Osteoblast (primary cell): ENCODE measurements at regions not wholly inside any gene's neighbourhood (a gene's known extent, or its start where the extent isn't known, plus 50 kb on each side); places are given as distances from the start of the nearest gene placed in this dataset.
"Not testable (repeated sequence)": the region's sequence is repeated elsewhere in the genome, so short reads cannot be mapped to it uniquely, and the experiment has no call there.

ENCODE experiments used
- DNase-seq: peaks from one replicate; pipeline ENCODE4 v3.0.0; 2011; ENCODE audit warnings: low spot score, mixed read lengths; ENCODE audit not compliant: insufficient read length; ENCODE audit errors: missing footprints
- H2AFZ ChIP-seq: 2 replicates; pipeline ENCODE4 v1.6.0; 2011; ENCODE audit warnings: mild to moderate bottlenecking, low read length
- H3K27ac ChIP-seq: 2 replicates; pipeline ENCODE4 v1.5.1; 2011; ENCODE audit warnings: mild to moderate bottlenecking, low read depth, low read length, moderate library complexity
- H3K27me3 ChIP-seq: 2 replicates; pipeline ENCODE4 v1.6.0; 2012; ENCODE audit warnings: mild to moderate bottlenecking, control low read depth, inconsistent platforms, low read length, moderate library complexity; ENCODE audit not compliant: insufficient read depth
- H3K36me3 ChIP-seq: 2 replicates; pipeline ENCODE4 v1.5.1; 2011; ENCODE audit warnings: mild to moderate bottlenecking, low read length, control low read depth, moderate library complexity; ENCODE audit not compliant: insufficient read depth
- H3K4me1 ChIP-seq: 2 replicates; pipeline ENCODE4 v1.5.1; 2011; ENCODE audit warnings: mild to moderate bottlenecking, low read length, control low read depth, moderate library complexity; ENCODE audit not compliant: insufficient read depth
- H3K4me2 ChIP-seq: 2 replicates; pipeline ENCODE4 v1.6.0; 2011; ENCODE audit warnings: mild to moderate bottlenecking, low read length; ENCODE audit not compliant: insufficient read depth
- H3K4me3 ChIP-seq: fragments of 200-600 bp; sonication (generic); 3 replicates; pipeline ENCODE4 v1.5.1; 2012; ENCODE audit warnings: mild to moderate bottlenecking, low read length, inconsistent platforms; ENCODE audit not compliant: insufficient read depth
- H3K79me2 ChIP-seq: 2 replicates; pipeline ENCODE4 v1.6.0; 2012; ENCODE audit warnings: mild to moderate bottlenecking, low read length, control low read depth, inconsistent platforms; ENCODE audit not compliant: insufficient read depth
- H3K9me3 ChIP-seq: 2 replicates; pipeline ENCODE4 v1.5.1; 2011; ENCODE audit warnings: low read depth, low read length, control low read depth
- H4K20me1 ChIP-seq: 2 replicates; pipeline ENCODE4 v1.6.0; 2012; ENCODE audit warnings: mild to moderate bottlenecking, low read length, control low read depth; ENCODE audit not compliant: insufficient read depth
- TF ChIP-seq, protein P1 (sequence below): IDR thresholded peaks from 2 replicates; pipeline ENCODE4 v1.5.1; 2011; ENCODE audit warnings: mild to moderate bottlenecking, low read depth, low read length, moderate library complexity; ENCODE audit errors: extremely low read depth

DNA sequence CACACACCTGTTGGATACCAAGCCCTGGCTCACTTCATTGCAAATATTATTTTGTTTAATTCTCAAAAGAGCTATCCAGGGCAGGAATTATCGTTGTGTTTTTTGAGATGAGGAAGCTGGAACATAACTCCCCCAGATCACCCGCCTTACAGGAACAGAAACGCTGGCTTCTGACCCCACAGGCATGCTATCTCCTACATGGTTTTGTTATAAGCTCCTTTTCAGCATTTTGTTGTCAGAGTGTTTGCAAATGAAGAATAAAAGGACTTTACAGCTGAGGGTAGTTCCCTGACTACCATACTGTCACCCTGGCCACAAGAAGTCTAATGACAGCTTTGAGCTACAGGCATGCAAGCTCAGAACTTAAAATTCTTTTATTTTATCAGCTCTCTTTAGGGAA lies 62.0 kb upstream of the MRPS9 start:
- TF ChIP-seq, protein P1, sequence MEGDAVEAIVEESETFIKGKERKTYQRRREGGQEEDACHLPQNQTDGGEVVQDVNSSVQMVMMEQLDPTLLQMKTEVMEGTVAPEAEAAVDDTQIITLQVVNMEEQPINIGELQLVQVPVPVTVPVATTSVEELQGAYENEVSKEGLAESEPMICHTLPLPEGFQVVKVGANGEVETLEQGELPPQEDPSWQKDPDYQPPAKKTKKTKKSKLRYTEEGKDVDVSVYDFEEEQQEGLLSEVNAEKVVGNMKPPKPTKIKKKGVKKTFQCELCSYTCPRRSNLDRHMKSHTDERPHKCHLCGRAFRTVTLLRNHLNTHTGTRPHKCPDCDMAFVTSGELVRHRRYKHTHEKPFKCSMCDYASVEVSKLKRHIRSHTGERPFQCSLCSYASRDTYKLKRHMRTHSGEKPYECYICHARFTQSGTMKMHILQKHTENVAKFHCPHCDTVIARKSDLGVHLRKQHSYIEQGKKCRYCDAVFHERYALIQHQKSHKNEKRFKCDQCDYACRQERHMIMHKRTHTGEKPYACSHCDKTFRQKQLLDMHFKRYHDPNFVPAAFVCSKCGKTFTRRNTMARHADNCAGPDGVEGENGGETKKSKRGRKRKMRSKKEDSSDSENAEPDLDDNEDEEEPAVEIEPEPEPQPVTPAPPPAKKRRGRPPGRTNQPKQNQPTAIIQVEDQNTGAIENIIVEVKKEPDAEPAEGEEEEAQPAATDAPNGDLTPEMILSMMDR = no peak
- Histone ChIP-seq H3K4me2 (no peak overlapping the region), H2AFZ (no peak overlapping the region), H3K4me3 (no peak overlapping the region), H3K79me2 (no peaks in the 10 kb centered on the region), H3K9me3 (no peaks in the 10 kb centered on the region), H3K4me1 (no peaks in the 10 kb centered on the region), H3K36me3 (no peaks in the 10 kb centered on the region), H3K27ac (no peak overlapping the region), H4K20me1 (no peaks in the 10 kb centered on the region), H3K27me3 (no peaks in the 10 kb centered on the region)
- no peak for DNase-seq

DNA sequence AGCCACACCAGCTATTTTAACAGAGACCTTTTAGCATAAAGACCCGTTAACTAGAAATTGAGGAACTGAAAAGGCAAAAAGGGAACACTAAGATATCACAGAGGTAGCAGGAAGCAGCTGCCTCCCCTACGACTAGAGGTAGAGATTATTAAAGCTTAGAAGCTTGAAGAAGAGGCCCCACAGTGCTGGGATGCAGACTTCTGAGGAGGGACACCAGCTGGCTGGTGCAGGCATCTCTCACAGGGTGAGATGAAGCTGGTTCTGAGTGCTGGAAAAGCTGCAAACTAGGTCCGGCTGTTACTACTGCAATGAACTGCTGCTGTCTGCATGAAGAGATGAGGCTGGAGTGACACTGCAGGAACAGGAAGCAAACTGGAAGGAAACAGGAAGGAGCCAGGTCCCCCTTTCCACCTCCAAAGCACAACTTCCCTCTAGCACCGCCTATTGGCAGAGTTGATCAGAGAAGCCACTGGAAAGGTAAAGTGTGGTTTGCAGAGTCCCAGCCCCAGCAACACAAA lies 61.2 kb upstream of the MRPS9 start:
- H3K9me3 ChIP-seq = no peaks in the 10 kb centered on the region
- H3K36me3 ChIP-seq = no peaks in the 10 kb centered on the region
- H3K27me3 ChIP-seq = no peaks in the 10 kb centered on the region
- H3K4me3 ChIP-seq = no peak overlapping the region
- no peaks in the 10 kb centered on the region for H4K20me1 ChIP-seq
- no peaks in the 10 kb centered on the region for H3K4me1 ChIP-seq
- no peak overlapping the region for H3K4me2 ChIP-seq
- no peak for DNase-seq
- TF ChIP-seq, protein P1 = no peak
- H3K27ac ChIP-seq = no peak overlapping the region
- H2AFZ ChIP-seq = no peak overlapping the region
- H3K79me2 ChIP-seq = no peaks in the 10 kb centered on the region

DNA sequence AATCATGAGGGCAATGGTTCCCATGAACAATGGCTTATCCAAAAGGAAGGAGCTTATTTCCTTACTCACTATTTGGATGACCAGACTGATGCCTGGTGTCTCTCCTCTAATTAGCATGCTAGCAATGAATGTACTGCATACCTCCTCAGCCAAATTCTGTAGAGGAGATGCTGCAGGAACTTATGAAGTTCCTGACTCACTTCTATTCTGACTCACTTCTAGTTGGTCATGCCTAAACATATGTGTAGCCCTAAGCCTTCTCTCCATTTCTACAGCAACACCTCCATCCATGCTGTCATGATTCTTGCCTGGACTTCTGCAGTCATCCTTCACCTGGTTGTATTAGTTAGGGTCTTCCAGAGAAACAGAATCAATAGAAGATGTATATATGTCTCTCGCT lies 59.9 kb upstream of the MRPS9 start:
- Histone ChIP-seq H3K9me3 (no peaks in the 10 kb centered on the region), H3K4me1 (no peaks in the 10 kb centered on the region), H3K36me3 (no peaks in the 10 kb centered on the region), H3K27ac (no peak overlapping the region), H2AFZ (no peak overlapping the region), H3K4me3 (no peak overlapping the region), H3K79me2 (no peaks in the 10 kb centered on the region), H4K20me1 (no peaks in the 10 kb centered on the region), H3K27me3 (no peaks in the 10 kb centered on the region), H3K4me2 (no peak overlapping the region)
- DNase-seq = no peak
- TF ChIP-seq, protein P1 = no peak

DNA sequence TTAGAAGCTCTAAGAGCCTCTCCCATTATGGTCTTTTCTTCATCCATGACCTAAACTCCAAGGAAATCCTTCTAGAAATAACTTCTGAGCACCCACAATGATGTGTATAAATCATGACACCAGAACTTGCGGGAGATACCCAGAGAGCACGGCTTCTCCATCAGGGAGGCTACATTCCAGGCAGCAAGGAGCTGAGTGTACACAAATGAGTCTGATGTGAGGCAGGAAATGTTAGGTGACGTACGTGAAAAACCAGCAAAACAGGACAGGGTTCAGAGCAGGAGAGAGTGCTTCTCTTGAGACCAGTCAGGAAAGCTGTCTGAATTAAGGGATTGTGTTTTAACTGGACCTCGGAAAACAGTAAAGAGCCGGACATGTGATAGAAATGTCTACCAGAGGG lies 58.1 kb upstream of the MRPS9 start:
- H4K20me1 ChIP-seq, H3K79me2 ChIP-seq, H3K27ac ChIP-seq, H3K4me3 ChIP-seq, H3K9me3 ChIP-seq, H2AFZ ChIP-seq, DNase-seq, H3K4me1 ChIP-seq, H3K4me2 ChIP-seq, H3K36me3 ChIP-seq, H3K27me3 ChIP-seq: not testable (repeated sequence)
